Stimulated activated CD4-positive, alpha-beta T cell treated with anti-CD3 and anti-CD28 coated beads, TNF-alpha, amount 100 ng/mL, for 48 hours (primary cell): ENCODE measurements at regions not wholly inside any gene's neighbourhood (a gene's known extent, or its start where the extent isn't known, plus 50 kb on each side); places are given as distances from the start of the nearest gene placed in this dataset.

ENCODE experiments used
- DNase-seq, 3 donors: peaks; one replicate each; pipeline ENCODE4 v3.0.0-alpha.2; 2020; ENCODE audit warnings: low read depth in 3 of 3

- no peak for DNase-seq
These were observed 1507.6 kb downstream of the SLITRK1 start for GRCh38 chr13:82374719-82375118.

GRCh38 chr13:82370316-82370715 lies 1512.0 kb downstream of the SLITRK1 start:
- no peak for DNase-seq

DNA sequence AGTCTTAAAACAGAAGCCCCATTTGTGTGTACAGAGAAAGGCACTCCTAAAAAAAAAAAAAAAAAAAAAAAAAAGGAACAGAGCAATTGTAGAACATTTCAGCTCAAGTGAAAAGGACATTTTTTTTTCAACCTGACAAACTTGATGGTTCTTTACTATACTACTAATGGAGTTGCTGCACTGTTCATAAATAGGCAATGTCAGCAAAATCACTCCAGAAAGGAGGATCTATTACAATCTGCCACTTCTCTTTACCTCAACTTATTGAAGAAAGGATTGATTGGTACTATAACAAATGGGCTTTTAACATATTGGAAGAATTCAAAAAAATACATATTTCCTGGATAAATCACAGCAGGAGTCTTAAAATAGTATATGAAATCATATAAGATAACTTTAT lies 1517.7 kb downstream of the SLITRK1 start:
- no peak for DNase-seq

GRCh38 chr13:82358284-82358683 lies 1524.0 kb downstream of the SLITRK1 start:
- DNase-seq = no peak

DNA sequence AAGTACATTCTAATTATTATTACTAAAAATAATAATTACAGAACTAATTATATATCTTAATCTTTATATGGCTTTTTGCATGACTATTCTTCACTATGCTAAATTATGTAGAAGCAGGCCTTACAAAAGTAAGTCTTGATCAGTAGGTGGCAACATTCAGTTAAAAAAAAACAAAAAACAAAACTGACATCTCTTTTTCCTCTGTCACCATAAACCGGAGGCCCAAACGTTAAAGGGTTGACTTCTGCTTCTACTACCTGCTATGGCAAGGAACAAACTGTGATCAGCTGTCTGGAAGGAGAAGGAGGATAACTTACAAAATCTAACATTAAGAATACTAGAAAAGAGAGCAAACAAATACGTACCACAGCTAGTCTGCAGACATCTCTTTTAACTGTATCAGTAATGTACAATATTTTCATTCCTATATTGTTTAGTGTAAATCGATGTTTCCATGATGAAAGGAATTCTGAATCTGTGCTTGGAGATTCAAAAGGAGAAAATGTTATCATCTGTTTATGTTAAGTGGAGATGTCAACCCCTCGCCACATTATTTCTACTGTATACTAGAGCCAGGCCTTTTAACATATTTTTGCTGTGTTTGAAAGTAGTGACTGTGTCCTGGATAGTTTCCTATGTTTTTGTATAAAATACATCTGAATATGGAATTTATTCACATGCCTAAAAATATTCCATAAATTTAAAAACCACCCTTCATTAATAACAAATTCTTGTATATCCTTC lies 1525.4 kb downstream of the SLITRK1 start:
- no peak for DNase-seq

GRCh38 chr13:82344867-82345266 lies 1537.4 kb downstream of the SLITRK1 start:
- DNase-seq = no peak

DNA sequence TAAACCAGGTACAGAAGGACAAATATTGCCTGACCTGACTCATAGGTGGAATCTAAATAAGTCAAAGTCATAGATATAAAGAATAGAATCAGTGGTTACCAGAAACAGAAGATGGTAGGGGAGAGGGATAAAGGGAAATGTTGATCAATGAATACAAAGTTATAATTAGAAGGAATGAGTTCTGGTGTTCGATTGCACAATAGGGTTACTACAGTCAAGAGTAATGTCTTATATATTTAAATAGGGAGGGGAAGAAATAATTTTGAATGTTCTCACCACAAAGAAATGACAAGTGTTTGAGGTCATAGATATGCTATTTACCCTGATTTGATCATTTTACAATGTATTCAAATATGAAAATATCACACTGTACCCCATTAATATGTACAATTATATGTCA lies 1541.2 kb downstream of the SLITRK1 start:
- DNase-seq = no peak

DNA sequence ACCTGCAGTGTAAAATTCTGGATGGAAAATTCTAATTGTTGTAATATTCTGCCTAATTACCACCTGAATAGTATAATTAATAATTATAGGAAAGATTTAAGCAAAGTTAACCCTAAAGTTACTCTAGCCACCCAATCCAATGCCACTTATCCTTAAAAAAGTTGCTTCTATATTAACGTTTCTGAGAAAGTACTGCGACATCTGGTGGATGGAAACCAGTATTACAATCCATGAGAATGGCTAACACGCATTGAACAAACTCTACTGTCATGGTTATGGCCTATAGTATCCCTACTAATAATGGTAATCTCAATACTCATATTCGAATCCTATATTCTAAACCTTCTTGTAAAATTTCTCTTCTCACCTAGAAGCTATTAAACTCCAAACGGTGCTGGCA lies 1551.8 kb downstream of the SLITRK1 start:
- DNase-seq = no peak

- DNase-seq = no peak
These were observed 1559.2 kb downstream of the SLITRK1 start for GRCh38 chr13:82323101-82323500.

DNA sequence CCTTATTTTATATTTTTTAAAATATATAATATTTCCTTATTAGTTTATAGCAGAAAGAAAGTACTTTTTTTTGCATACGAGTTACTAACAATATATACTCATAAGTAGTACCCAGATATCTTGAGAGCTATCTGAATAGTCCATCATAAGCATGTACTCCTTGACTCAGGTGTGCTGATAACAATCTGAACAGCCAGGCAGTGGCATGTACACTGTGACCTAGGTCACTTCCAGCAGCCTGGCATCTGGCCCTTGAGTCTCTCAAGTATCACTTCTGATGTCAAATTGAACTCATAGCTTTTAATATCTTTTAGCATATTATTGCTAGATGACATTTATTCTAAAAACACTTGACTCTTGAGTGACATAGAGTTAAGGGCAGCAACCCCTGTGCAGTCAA lies 1576.7 kb downstream of the SLITRK1 start:
- DNase-seq = no peak

DNA sequence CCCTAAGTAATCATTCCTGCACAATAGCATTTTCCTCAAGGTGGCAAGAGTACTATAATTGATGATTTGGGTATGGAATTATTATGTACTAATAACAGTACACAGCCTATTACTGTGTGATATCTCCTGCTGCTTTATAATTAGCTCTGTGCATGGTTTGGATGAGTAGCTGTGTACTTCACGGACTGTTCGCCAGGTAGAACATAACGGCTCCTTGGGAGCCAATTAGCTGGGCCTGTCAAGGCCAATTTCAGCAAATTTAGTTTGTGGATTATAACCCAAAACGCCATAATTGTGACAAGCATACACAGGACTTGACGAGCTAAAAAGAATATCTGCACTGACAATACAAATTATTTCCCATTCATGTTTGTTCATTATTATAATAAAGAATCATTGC lies 1584.2 kb downstream of the SLITRK1 start:
- no peak for DNase-seq

GRCh38 chr13:82294226-82294625 lies 1588.0 kb downstream of the SLITRK1 start:
- DNase-seq = no peak

- no peak for DNase-seq
These were observed 1589.9 kb downstream of the SLITRK1 start for GRCh38 chr13:82292334-82292733.

DNA sequence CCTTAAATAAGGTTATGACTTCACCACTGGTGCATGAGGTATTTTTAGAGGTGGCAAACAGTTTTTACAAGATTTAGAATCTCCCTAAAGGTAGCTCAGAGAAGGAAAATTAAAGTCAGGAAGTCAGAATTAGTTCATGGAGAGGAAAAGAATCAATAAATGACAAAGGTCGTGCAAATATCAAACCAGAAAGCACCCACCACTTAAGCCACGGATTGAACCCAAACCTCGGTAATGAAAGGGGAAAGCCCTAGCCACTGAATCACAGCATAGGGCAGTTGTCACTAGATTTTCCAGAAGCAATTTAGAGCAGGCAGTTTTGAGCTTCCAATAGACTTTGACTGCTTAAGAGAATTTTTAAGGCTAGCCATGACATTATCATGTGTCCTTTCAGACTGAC lies 1590.4 kb downstream of the SLITRK1 start:
- DNase-seq = no peak

GRCh38 chr13:82275644-82276043 lies 1606.6 kb downstream of the SLITRK1 start:
- no peak for DNase-seq

DNA sequence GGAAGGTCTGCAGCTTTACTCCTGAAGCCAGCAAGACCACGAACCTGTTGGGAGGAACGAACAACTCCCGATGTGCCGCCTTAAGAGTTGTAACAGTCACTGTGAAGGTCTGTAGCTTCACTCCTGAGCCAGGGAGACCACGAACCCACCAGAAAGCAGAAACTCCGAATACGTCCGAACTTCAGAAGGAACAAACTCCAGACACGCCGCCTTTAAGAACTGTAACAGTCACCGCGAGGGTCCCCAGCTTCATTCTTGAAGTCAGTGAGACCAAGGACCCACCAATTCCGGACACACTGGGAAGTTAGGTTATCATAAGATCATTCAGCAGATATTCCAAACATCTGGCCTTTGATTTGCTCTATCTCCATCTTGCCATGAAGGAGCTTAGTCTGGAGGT lies 1623.0 kb downstream of the SLITRK1 start:
- DNase-seq = no peak

GRCh38 chr13:82257790-82258507 lies 1624.3 kb downstream of the SLITRK1 start:
- no peak for DNase-seq

DNA sequence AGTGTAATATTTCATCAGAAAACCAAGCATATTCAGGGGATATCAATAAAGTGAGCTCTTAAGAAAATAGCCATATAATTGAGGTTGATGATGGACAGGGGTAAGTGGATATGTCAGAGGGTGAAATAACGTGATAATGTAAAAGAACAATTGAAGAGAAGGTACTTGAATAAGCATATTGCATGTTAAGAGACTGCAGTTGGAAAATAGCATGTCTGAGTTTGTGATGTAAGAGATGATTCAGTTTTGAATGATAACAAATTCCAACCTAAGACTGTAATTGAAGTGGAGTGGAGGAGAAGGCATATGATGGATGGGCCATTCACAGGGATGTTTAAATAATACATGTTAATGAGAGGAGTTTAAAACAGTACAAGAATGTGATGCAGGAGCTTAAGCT lies 1633.5 kb downstream of the SLITRK1 start:
- no peak for DNase-seq

GRCh38 chr13:82245860-82246259 lies 1636.4 kb downstream of the SLITRK1 start:
- no peak for DNase-seq

- DNase-seq = no peak
These were observed 1657.5 kb downstream of the SLITRK1 start for GRCh38 chr13:82224806-82225205.

DNA sequence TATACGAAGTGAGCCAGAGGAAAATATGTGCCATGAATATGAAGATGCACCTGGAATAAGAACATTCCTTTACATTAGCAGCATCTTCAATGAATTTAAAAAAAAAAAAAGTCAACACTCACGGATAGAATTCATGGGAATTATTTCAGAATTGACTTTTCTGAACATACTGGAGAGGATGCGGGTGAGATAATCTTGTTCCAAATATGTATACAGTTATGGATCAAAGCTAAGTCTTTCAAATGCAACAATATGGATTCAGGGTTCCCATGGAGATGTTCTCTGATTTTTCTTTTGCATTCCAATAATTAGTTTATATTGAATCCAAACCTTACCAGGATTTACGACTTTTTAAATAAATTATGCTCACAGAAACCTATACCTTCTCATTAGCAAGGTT lies 1660.7 kb downstream of the SLITRK1 start:
- no peak for DNase-seq

- DNase-seq = no peak
These were observed 1661.6 kb downstream of the SLITRK1 start for GRCh38 chr13:82220641-82221040.

DNA sequence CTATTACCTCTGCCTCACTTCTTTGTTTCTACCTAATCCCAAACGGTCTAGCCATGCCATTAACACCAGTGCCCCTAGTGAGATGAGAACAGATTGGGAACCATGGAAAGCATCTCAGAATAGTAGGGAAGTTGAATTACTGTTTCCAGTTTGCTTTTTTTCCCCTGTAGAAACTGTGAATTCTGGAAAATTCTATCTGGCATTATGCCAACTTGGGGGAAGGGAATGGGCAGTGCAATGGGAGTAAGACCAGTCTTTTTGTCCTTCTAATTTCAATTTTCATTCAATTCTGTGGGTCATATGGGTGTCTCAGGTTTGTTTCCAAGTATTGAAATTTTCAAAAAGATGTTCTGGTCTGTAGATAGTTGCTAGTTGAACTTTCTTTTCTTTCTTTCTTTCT lies 1666.1 kb downstream of the SLITRK1 start:
- DNase-seq = no peak

DNA sequence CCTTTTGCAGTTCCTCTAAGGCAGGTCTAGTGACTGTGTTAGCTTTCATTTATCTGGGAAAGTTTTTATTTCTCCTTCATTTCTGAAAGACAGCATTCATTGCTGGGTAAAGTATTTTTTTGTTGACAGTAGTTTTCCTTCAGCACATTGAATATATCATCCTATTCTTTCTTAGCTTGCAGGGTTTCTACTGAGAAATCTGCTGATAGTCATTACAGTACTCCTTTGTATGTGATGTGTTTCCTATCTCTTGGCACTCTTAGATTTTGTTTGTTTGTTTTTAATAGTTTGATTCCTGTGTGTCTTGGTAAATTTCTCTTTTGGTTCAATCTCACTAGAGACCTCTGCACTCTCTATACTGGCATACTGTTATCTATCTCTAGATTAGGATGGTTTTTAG lies 1667.9 kb downstream of the SLITRK1 start:
- no peak for DNase-seq
